GM21447 (cell line): ENCODE measurements at regions not wholly inside any gene's neighbourhood (a gene's known extent, or its start where the extent isn't known, plus 50 kb on each side); places are given as distances from the start of the nearest gene placed in this dataset.

Source experiments
- ATAC-seq: cut with Tn5 transposase; IDR thresholded peaks from one replicate; pipeline ENCODE4 v1.9.1; 2021; ENCODE audit not compliant: unreplicated experiment

DNA sequence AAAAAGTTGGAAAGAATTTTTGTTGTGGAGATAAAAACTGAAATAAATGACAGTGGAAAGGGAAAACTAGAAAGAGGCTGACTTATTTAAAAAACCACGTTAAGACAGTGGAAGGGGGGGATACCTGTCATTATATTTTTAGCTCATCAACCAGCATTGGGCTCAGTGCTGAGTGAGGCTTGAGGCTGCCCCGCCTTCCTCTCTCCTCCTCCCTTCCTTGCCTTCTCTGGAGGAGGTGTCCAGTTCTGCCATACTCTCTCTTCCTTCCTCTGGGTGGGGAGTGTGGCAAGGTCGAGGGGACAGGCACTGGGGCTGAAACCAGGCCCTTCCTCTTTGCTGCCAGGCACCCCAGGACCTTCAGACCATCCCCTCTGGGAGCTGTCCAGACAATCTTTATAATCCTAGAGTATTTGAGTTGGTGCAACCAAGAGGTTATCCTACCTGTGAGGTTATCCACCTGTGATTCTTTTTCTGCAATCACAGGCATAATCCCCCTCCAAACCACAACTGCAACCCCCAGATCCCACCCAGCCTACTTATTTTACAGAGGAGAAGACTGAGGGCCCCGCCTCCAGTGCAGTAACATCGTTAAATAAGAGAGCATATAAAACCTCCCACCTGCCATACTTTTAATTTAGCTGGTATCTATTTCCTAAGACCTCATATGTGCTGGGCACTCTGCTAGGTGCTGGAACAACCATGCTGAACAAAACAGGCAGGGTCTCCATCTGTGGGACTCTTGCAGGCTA, 578.5 kb downstream of the BUD13 start:
- ATAC-seq = no peak

DNA sequence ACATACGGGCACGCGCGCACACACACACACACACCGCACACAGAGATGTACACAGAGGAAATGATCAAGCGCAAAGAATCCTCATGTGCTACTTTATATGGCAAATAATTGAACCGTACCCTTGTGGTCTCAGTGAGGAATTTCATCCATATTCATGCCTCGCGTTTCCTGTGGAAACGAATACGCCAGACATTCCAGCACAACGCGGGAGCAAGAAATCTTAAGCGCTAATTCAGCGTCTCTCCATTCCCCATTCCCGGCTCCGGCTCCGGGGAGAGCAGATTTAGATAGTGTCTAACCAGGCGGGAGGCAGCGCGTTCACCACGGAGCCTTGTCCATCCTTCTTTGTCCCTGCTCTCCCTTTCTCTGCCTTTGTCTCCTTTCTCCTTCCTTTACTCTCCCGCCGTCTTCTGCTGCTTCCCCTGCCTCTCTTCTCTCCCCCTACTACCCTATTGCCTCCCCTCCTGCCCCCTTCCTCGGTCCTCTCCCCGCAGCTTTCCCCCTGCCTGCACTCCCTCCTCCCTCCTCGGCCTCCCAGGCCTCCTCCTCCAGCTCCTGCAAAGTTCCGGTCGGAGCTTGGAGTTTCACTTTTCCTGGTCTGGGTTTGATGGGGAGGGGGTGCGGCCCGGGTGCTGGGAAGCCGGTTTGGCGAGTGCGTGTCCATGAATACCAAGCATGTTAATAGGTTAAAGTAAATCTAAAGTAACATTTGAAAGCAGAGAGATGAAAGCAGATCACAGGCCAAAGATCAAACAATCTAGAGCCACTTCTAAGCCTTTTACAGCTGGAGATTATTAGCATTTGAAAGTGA, 579.3 kb downstream of the BUD13 start:
- no peak for ATAC-seq

DNA sequence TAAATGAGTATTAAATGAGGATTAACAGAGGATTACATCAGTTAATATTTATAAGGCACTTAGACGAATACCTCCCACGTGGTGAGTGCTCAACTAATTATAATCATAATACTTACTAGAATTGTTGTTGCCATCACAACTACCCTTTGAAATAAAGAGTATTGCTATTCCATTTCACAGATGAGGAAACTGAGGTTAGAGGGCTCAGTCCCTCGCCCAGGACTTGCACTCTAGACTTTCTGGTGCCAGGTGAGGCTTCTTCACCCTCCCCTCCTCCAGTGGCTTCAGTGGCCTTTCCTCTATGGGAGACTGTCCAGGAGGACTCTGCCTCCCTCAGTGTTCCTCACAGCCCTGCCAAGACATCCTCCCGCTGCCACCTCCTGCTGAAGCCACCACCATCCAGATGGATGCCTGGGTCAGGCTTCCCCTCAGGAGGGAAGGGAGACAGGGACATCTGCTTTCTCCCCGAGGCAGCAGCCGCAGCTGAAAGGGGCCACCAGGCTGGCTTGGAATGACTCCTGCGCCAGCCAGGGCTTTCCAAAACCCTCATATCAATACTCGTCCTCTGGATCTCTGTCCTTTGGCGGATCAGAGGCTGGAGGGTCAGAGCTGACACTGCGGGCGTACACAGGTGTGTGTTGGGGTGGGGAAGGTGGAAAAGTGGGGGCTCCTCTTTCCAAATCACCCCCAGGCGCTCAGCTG, 580.1 kb downstream of the BUD13 start:
- ATAC-seq = no peak

DNA sequence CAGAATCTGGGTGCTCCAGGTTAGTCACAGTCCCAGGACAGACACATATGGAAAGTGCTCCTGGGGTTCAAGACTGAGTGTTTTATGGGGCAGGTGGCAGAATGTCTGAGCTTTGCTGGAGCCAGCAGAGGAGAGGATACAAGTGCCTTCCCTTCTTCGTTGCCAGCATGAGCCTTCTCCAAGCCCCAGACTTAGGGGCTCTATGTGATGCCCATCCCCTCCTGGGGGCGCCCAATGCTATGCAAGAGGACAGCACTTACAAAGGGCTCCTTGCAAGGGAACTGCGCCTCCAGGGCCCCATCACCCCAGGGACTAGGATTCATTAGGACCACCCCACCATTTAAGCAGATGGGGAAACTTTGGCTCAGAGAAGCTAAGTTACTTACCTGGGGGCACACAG, 581.9 kb downstream of the BUD13 start:
- ATAC-seq = no peak

DNA sequence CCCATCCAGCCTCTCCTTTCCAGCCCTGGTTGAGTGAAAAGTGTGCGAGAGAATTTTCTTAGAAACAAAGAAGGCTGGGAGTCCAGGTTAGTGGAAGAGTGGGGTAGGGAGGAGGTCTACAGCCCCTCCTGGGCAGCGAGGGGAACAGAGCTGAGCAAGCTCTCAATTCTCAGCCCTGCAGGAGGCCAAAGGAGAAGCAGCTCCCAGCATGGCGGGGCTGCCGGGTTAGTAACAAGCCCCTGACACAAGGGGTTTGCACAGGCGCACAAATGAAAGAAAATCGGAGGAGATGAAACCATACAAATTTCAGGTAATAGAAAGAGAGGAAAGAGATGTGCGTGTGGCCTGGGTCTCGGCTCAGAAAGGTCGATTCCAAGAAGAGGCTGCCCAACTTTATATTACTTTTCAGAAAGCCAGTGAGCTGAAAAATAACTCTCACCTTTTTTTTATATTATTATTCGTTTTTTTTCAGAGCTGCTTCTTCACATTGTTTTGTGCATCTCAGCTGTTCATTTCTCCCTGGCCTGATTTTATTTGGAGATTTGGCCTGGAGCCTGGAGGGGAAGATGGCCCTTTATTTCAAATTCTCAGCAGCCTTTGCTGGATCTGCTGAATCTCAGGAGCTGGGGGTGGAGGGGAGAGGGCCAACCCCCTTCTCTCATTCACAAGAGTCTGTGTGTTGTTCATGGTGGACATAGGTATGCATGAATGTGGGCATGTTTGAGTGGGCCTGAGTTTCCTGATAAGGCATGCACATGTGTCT, 583.2 kb downstream of the BUD13 start:
- no peak for ATAC-seq

DNA sequence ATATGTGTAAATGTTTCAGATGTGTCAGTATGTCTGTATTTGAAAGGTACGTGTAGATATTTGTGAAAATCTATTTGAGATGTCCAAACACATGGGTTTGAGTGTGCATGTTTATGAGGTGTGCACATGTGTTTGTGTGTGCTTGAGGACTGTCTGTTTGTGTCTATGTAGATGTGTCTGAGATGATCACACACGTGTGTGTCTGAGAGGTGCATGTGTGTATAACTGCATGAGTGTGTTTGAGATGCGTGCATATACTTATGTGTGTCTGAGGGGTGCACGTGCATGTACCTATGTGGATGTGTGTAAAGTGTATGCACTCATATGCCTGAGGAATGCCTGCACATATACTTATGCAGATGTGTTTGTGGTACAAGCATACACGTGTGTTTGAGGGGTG, 584.4 kb downstream of the BUD13 start:
- ATAC-seq = no peak

DNA sequence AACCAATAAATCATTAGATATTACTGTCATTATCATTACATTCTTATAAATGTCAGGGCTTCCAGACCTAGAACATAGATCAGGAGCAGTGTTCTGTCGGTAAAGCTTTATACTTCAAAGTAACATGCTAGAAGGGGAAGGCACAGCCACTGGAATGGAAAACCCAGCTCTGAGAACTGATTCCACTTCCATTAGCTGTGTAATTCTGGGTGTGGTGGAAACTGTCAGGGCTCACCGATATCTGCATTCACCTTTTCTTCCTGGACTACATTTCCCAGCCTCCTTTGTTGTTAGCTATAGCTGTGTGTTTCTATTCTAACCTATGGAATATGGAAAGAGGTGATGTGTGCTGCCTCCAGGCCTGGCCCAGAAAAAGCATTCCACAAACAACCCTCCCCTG, 585.8 kb downstream of the BUD13 start:
- no peak for ATAC-seq

DNA sequence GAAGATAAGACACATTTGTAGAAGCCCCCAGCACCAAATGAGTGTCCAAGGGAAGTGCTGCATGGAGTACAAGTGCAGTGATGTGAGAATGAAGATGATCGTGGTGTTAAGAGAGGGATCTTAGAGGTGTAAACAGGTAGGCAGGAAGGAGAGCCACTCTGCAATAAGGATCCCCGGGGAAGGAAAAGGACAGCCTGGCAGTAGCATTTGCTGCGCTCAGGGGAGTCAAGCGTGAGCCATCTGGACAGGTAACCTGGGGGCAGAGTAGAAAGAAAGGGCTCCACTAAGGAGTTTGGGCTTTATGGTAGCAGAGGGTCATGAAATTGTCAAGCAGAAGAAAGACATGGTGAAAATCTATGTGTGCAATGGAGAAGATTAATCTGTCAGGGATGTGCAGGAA, 587.2 kb downstream of the BUD13 start:
- no peak for ATAC-seq

DNA sequence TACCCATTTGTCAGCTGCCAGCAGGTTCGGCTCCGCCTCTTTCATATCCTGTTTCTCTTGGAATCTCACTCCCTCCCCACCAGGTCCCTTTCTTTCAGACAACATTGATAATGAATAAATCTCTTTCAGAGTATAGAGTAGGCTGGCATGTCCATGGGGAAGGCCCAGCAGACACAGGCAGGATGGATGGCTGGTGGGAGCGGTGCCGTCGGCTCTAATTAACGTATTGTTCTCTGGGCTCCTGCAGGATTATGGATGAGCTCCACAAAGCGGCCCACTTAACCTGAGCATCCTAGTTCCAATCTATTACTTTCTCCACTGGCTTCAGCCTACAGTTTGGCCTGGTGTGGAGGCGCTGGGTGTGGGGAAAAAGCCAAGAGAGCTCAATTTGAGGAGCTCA, 588.0 kb downstream of the BUD13 start:
- ATAC-seq = no peak

DNA sequence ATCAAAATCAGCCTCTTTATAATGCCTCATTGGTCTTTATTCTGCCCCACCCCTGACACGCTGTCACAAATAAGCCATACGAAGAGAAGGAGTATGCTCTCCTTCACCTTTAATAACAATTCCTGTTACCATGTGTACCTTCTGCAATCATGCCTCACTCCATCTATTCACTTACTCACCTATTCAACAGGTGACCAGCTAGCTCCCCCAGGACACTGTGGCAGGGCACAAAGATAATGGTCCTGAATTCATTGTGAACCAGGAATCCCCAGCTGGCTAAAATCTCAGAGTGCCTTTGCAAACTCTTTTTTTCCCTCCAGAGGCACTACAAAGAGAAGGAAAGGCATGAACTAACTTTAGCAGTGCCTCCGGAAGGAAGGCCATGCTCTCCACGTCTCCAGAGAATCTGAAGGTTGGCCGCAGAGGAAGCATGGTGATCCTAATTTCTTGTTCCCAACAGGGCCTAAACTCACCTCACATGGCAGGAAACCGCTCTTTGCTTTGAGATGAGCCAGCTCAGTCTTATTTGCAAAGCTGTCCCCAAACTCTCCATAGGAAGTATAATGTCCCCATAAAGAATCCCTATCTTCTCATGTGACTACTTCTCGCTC, 590.3 kb downstream of the BUD13 start:
- no peak for ATAC-seq

DNA sequence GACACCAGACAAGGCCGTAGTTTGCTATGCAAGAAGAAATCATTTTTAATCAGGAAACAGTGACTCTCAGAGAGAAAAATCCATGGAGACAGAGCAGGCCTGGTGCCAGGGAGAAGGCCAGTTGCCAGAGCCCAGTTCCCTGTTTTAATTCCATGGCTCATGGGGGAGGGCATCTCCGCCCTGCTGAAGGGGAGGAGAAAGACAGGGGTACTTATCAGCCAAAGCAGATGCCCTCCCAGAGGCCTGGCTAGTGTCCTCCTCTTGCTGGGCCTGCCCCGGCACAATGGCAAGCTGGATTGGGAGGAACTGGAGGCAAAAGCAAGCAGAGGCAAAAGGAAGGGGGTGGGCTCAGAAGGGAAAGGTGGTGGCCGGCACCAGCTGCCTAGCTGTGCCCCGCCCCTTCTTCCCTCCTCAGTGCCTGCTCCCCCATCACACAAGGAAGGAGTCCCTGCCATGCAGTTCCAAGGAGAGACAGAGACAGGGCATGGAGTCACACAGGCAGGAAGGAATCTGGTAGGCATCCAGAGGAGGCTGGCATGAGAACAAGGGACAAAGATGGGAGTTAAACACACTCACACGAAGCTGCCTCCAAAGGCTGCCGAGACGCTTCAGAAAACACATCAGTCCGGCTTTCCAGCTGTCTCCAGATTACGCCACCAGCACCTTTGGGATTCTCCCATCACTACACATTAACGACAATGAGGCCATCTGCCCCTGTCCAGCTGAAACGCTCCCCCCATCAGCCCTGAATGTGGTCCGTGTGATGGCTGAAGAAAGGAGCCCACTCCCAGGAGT, 591.8 kb downstream of the BUD13 start:
- no peak for ATAC-seq

DNA sequence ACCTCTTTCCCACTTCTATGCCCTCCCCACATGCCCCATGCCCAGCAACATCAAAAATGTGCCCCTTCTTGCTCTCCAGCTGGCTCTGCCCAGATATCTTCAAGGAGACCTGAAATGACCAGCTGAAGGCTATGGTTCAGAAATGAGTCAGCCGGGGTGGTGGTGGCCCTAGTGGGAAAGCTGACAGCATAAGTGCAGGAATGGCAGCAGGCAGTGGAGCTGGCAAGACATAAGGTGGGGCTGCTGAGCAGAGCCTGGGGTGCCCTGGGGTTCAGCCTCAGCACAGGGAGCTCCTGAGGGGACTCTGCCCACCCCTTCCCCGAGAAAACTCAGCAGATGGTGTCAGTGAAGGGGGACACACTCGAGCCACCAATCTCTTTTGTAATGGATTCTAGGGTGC, 593.4 kb downstream of the BUD13 start:
- no peak for ATAC-seq

DNA sequence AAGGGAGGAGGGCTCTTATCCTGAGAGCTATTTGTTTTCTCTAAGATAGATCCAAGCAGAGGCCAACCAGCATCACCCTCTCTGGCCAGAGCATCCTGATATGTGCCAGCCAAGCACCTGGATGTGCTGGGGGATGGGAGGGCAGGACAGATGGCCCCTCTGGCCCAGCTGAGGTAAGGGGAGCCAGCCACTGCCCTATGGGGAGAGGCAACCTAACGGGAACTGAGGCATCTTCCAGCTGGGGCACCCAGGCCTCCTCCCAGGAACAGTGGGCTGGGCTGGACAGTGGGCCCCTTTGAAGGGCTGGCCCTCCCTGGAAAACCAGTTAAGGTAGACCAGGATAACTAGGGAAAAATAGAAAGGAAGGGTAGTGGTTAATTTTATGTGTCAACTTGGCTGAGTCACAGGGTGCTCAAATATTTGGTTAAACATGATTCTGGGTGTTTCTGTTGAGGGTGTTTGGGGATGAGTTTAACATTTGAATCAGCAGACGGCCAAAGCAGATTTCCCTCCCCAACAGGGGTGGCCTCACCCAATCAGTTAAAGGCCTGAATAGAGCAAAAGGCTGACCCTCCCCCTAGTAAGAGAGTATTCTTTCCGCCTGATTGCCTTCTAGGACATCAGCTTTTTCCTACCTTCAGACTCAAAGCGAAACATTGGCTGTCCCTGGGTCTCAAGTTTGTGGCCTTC, 595.1 kb downstream of the BUD13 start:
- no peak for ATAC-seq

DNA sequence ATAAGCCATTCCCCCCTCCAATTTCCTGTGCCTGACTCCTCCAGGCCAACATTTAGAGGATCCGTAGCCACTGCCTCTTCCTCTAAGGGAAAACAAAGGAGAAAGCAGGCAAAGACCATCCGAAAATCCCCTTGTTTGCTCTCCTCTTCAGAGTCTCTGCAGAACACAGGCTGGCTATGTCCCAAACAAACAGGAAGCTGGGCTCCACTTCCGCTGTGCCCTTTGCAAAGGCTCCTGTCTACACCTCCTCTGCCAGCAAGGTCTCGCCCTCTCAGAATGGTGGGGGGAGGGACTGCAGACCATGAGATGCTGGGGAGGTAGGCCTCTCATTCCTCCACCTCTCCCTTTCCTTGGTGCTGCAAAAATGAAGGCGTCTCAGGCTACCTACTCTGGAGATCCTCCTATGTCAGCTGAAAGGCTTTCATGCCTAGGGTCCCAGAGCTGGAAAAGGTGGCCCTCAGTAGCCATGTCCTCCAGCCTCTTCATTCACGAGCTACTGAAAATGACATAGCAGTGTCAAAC, 596.2 kb downstream of the BUD13 start:
- no peak for ATAC-seq

DNA sequence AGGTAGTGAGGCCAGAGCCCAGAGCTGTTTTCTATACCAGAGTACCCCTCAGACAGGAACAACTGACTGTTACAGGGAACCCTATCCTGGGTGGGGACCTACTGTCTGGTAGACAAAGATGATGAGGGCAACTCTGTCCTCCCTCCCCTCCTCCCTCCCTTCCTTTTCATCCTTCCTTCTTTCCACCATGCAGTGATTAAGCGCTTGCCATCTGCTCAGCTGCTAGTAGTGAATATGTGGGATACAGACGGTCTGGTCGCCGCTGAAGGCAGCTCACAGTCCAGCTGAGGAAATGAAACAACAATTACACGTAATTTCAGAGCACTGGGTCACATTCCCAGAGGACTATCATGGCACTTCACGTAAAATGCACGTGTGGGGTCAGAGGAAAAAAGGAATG, 597.1 kb downstream of the BUD13 start:
- no peak for ATAC-seq

DNA sequence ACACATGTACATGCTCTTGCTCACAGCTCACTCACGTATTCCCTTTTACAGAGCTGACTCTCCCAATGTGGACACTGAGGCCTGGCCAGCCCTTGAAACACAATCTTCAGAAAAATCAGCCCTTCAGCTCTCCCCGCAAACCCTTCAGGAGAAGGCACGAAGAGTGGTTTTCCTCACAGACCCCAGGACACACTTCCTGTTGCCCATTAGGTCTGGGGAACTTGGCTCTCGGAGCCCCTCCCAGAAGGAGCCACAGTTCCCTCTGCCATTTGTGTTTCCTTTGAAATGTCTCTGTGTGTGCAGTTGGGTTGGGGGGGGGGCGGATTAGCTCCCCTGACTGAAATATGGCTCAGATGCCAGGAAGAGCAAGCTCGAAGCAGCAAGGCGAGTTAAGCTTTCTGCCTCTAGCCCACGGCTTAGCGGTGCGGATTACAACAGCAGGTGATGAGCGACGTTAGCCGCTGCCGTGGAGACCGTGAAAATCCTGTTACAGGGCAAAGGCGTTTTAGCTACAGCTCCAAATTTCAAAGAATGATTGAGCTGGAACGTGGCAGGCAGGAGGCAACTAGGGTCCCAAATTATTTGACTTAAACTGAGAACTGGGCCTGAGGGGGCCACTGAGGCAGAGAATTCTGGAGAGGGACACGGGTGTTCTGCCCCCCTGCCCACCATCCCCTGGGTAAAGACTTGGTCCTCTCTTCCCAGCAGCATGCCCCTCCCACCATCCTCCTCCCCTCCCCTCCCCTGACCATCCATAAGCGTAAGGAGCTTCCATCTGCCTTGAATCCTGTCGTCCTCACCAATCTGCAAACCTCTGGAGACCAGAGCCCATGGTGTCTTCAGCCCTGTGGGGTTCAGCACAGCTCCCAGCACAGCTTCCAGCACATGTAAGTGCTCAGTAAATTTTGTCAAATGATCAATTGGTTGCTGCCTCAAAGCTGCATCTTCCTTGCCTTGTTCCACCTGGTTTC, 598.6 kb downstream of the BUD13 start:
- no peak for ATAC-seq

DNA sequence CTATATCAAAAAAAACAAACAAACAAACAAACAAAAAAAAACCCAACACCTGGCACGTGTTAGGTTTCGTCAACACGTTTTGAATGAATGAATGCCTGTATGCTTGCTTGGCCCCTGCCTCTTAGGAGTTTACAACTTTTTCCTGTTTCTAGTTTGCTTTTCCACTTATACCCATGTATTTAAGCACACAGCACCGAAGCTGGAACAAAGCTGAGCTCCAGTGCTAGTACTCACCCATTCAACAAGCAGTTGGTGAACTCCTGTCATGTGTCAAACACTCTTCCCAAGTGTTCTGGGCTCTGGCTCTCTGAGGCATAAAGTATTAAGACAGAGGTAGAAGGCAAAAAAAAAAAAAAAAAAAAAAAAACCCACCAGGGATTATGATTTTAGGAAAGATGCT, 599.3 kb downstream of the BUD13 start:
- no peak for ATAC-seq

DNA sequence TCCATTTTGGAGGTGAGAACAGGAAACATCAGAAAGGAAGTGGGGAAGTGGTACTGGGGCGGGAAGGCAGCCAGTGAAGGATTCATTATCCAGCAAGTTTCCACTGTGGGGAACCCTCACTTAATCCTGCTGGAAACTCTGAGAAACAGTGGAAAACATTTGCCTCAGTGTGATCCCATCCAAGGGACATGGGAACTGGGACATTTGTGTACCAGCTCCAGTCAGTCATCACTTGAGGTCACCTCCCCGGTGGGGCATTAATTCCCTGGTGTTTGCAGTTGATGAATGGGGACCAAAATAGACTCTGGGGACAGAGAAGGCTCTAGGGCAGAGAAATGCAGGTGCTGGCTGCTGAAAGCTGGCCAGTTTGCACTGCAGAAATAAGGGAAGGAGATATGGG, 599.9 kb downstream of the BUD13 start:
- ATAC-seq = no peak
